GM10248 (cell line): ENCODE measurements at regions not wholly inside any gene's neighbourhood (a gene's known extent, or its start where the extent isn't known, plus 50 kb on each side); places are given as distances from the start of the nearest gene placed in this dataset.

Source experiments
- CTCF ChIA-PET: fragments of 300-600 bp; sonication (Branson Sonifier 250); formaldehyde crosslinking; extraction: SDS; loops from one replicate; lab custom pipeline; 2021; ENCODE audit warnings: antibody characterized with exemption; lab: Yijun Ruan, JAX
- POLR2A ChIA-PET: fragments of 350-650 bp; sonication (Branson Sonifier 250); formaldehyde crosslinking; extraction: SDS; loops from one replicate; lab custom pipeline; 2020; ENCODE audit warnings: antibody characterized with exemption; lab: Yijun Ruan, JAX
- DNase-seq: peaks from one replicate; pipeline ENCODE4 v3.0.0; 2012; ENCODE audit errors: extremely low spot score
- TF ChIP-seq, protein P1 (sequence below): IDR thresholded peaks from 2 replicates; pipeline ENCODE4 v1.5.1; 2012; ENCODE audit warnings: mild to moderate bottlenecking, low read depth; ENCODE audit errors: extremely low read depth, missing control alignments, control extremely low read depth

DNA sequence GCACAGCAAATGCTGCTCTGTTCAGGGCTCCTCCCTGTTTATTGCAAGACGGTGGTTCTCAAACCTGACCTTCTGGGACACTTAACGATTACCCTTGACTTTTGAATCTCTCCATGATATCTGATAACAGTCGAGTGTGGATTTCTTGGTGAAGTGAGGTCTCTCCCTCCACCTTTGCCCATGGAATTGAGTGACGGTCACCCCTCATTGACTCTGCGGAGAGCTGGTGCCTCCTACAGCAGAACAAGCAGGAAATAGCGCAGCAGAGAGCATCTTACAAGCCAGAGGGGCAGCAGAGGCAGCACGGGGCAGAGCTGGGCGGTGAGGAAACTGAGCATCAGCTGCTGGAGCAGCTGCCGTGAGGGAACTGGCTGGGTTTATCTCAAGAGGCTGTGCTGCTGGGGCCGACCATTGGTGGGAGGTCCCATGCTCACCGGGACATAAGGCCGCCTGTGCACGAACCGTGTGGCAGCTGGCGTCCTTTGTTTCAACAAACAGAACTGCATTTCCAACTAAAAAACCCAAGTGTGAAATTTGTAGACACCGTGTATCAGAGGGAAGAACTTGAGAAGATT lies 189.8 kb downstream of the MTRR start:
- no peak for DNase-seq
- ChIA-PET POLR2A (no interaction called here), CTCF (interaction anchor here (1.2 kb wide), 1 partner anchor 24 kb away, joined by 3 read pairs; no protein-coding TSS in a partner anchor)
- TF ChIP-seq, protein P1, sequence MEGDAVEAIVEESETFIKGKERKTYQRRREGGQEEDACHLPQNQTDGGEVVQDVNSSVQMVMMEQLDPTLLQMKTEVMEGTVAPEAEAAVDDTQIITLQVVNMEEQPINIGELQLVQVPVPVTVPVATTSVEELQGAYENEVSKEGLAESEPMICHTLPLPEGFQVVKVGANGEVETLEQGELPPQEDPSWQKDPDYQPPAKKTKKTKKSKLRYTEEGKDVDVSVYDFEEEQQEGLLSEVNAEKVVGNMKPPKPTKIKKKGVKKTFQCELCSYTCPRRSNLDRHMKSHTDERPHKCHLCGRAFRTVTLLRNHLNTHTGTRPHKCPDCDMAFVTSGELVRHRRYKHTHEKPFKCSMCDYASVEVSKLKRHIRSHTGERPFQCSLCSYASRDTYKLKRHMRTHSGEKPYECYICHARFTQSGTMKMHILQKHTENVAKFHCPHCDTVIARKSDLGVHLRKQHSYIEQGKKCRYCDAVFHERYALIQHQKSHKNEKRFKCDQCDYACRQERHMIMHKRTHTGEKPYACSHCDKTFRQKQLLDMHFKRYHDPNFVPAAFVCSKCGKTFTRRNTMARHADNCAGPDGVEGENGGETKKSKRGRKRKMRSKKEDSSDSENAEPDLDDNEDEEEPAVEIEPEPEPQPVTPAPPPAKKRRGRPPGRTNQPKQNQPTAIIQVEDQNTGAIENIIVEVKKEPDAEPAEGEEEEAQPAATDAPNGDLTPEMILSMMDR = no peak

DNA sequence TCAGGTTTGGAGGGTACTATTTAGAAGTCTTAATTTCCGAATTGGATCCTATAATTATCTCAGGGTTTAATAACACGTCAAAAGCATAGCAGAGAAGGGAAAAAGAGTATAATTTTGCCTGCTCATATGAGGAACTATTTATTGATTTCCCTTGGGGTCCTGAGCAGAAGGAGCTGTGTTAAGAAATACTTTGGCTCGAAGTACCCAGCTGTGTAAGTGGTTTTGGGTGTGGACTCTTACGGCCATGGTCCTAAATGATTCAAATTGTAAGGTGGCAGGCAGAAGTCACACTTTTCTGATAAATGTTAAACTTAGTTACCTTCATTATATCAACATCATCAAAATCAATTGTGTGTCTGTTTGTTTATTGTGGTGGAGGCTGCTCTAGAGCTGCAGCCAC lies 190.4 kb downstream of the MTRR start:
- DNase-seq = no peak
- POLR2A ChIA-PET = no interaction called here
- TF ChIP-seq, protein P1 = no peak
- CTCF ChIA-PET = interaction anchor here (1.2 kb wide), 1 partner anchor 25 kb away, joined by 3 read pairs; no protein-coding TSS in a partner anchor

DNA sequence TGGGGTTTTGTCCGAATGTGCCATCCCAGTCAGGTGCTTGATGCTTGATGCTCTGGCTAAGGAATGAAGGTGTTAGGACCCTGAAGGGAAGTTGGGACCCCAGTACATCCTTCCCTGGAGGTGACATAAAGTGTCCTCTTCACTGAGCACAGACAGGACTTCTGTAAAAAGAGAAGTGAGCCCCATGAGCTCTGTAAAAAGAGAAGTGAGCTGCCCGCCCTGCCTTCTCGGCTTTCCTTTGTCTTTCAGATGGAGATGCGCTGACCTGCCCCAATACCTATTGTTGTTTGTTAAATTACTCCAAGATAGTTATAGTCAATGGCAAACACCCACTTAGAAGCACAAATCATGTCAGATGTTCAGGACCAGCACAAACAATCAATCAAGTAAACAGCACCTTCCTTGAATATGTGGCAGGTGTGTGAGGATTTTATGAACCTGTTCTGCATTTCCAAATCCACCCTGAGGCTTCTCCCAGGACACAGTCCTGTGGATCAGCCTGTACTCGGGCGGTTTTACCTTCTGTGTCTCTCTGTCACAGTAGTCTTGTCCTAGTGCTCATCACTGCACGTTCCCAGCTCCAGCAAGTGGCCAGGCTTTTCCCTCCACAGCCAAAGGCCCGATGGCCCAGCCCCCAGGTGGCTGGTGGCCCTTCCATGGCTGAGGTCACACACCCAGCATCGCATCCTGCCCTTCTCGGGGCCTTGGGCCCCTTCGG lies 191.4 kb downstream of the MTRR start:
- ChIA-PET CTCF (interaction anchor here (1.3 kb wide), 1 partner anchor 11 kb away, joined by 3 read pairs; no protein-coding TSS in a partner anchor), POLR2A (no interaction called here)
- TF ChIP-seq, protein P1 = no peak
- DNase-seq = no peak

DNA sequence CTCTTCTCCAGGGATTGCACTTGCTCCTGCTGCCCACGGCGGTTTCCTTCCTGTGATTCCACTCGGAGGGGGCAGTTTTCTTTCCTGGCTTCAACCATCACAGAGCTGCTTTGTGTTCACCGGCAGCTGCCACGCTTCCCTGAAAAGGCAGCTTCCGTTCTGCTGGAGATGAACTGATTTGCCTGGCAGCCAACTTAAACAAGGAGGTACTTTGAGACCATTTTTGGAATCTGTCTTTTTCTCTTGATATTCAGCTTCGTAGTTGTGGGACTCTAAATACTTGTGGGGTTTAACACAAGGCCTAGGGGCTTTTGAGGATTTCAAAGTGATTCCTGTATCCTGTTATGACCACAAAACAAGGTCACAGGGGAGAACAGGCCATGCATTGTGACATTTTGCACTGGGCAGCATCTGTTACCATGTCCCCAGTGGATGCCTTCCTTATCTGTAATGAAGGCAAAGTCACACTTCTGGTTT lies 192.0 kb downstream of the MTRR start:
- no peak for DNase-seq
- ChIA-PET POLR2A (no interaction called here), CTCF (interaction anchor here (1.3 kb wide), 1 partner anchor 12 kb away, joined by 3 read pairs; no protein-coding TSS in a partner anchor)
- TF ChIP-seq, protein P1 = no peak

DNA sequence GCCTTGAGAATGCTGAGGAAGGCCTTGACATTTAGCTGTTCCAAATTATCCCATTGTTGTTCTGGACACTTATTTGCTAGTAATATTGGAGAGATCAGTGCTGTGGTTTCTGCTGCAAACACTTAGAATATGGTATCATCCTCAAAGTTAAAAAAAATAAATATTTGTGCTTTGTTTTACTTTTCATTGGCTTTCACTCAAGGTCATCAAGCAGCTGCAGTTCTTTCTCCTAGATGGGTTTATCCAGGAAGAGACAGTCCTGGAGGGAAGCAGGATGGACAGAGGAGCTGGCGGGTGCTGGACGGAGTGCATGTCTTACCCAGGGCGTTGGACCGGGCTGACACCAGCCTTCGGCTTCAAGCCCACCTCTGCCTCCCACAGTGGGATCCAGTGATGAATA lies 193.6 kb downstream of the MTRR start:
- POLR2A ChIA-PET = no interaction called here
- CTCF ChIA-PET = no interaction called here
- DNase-seq = no peak
- TF ChIP-seq, protein P1 = no peak

DNA sequence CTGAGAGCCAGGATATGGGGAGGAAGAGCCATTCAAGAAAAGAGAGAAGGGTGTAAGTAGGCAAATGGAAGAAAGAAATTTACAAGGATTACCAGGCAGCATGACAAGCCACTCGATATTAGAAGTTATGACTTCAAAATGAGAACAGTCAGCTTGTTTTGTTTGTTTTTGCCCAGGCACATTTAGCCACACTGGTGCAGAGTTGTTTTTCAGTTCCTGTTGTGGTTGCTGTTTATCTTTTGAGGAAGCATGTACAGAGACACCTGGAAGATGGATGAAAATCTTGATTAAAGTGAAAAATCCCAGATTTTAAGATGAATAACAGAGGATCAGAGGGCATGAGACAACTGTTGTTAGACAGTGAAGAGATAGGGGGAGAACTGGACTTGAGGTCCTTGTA lies 199.1 kb downstream of the MTRR start:
- POLR2A ChIA-PET = no interaction called here

More for the DNA sequence above, 199.1 kb downstream of the MTRR start:
- CTCF ChIA-PET = interaction anchor here (1.0 kb wide), 1 partner anchor 26 kb away, joined by 4 read pairs; no protein-coding TSS in a partner anchor
- TF ChIP-seq, protein P1 = no peak
- no peak for DNase-seq
